GM23248 (cell line): ENCODE measurements at regions not wholly inside any gene's neighbourhood (a gene's known extent, or its start where the extent isn't known, plus 50 kb on each side); places are given as distances from the start of the nearest gene placed in this dataset.

ENCODE experiments used
- EZH2 ChIP-seq: fragments of 200-600 bp; sonication (generic); IDR thresholded peaks from 2 replicates; pipeline ENCODE4 v1.6.1; 2018; ENCODE audit warnings: antibody characterized with exemption, mild to moderate bottlenecking; ENCODE audit not compliant: insufficient read depth, poor library complexity, severe bottlenecking
- EZH2phosphoT487 ChIP-seq: fragments of 200-600 bp; sonication (generic); IDR thresholded peaks from 2 replicates; pipeline ENCODE4 v1.6.1; 2018; ENCODE audit warnings: antibody characterized with exemption, moderate library complexity, mild to moderate bottlenecking, low read depth; ENCODE audit not compliant: insufficient read depth

GRCh38 chr5:96292582-96293247 lies 140.3 kb downstream of the PCSK1 start:
- TF ChIP-seq EZH2 (no peak), EZH2phosphoT487 (no peak)
